HG03378 (cell line): ENCODE measurements at regions not wholly inside any gene's neighbourhood (a gene's known extent, or its start where the extent isn't known, plus 50 kb on each side); places are given as distances from the start of the nearest gene placed in this dataset.
"Not testable (repeated sequence)": the region's sequence is repeated elsewhere in the genome, so short reads cannot be mapped to it uniquely, and the experiment has no call there.

Source experiments
- ATAC-seq: cut with Tn5 transposase; IDR thresholded peaks from one replicate; pipeline ENCODE4 v1.9.1; 2021; ENCODE audit warnings: mild to moderate bottlenecking, moderate library complexity; ENCODE audit not compliant: unreplicated experiment

DNA sequence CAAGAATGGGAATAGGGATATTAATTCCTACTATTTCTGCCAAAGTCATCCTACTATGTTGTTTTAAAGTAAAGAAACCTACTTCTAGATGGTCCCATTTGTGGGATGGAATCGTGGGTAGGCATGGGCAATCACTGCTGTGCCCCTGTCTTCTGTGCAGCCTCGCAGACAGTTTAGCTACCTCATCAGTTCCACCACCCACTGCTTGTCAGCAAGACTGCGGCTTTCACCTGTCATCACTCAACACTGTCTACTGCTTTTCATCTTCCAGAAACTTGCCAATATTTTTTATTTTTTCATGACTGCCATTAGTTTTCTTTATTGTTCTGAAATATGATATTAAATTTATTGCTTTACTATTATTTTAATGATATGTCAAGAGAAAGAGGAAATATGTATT lies 368.1 kb upstream of the KYNU start:
- ATAC-seq: no peak

DNA sequence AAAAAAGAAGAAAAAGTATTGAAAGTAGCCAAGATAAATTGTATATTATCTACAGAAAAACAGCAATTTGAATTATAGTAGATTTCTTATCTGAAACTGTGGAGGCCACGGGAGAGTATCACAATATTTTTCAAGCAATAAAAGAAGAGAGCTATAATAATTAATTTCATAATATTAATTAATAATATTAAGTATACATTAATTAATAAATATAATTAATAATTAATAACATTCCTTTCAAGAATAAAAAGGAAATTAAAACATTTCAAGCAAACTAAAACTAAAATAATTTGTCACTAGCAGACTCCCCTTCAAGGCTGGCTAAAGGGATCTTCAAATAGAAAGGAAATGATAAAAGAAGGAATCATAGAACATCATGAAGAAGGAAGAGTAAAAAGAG lies 372.7 kb upstream of the KYNU start:
- no peak for ATAC-seq

DNA sequence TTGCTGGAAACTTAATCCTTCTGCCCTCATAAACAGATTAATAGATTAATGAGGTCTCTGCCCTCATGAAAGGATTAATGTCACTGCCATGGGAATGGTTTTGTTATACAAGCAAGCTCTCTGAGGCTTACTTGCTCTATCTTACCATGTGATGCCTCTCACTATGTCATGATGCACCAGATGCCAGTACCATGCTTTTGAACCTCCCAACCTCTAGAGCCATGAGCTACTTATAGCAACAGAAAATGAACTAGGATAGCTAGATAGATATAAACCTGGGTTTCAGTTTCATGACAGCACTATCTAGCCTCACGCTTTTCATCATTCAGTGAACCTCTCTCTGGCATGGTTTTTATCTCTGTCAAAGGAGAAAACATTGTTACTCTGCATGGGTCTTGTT lies 371.6 kb upstream of the LRP1B start:
- ATAC-seq: no peak

DNA sequence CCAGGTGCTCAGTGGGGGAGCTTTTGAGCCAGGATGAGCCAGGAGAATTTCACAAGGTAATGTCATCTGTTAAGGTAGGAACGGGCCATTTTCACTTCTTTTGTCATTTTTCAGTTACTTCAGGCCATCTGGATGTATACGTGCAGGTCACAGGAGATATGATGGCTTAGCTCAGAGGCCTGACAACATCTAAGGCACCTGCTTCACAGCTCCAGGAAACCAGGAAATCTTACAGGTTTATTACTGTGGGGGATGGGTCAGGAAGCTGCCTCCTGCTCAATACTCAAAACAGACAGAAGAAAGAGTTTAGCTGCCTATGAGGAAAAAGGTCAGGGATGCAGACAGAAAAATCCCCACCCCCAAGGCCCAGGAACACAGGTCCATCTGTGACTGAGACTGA lies 364.3 kb upstream of the LRP1B start:
- ATAC-seq: no peak

DNA sequence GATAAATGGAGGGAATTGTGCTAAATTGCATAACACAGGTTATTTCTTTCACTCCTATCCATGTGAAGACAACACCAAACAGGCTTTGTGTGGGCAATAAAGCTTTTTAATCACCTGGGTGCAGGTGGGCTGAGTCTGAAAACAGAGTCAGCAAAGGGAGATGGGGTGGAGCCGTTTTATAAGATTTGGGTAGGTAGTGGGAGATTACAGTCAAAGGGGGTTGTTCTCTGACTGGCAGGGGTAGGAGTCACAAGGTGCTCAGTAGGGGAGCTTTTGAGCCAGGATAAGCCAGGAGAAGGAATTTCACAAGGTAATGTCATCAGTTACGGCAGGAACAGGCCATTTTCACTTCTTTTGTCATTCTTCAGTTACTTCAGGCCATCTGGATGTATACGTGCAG lies 358.8 kb upstream of the LRP1B start:
- not testable (repeated sequence) for ATAC-seq

DNA sequence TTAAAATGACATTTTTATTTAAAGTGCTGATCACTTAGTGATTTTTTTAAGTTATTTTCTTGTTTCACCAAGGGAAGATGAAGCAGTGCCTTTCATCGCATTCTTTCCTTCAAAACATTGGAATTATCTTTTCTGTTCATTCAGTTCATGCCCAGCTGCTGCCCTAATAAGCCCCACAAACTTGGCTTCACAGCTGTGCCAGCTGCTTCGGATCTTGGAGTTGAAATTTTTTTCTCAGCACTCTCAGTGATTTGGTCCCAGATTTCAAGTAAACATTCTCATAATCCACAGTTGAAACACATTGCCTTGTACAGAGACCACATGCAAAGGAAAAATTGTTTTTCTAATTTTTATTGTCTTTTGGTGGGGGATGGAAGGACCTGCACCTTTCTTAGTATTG lies 353.3 kb upstream of the LRP1B start:
- no peak for ATAC-seq

DNA sequence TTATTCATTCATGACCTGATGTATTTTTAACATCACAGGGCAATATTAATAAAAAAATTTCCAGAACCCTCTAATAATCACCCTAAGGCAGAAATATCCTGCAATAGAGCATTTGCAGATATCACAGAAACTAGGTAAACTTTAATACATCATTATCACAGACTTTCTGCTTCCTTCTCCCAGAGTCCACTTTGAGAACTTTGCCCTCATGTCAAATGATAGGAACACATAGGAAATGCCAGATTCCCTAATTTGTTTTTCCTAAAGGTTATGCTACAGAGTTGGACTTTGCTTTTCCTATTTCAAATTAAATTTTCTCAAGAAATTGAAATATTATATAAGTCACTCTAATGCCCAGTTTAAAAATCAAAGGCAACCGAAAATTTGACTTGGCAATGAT lies 352.8 kb upstream of the LRP1B start:
- no peak for ATAC-seq

DNA sequence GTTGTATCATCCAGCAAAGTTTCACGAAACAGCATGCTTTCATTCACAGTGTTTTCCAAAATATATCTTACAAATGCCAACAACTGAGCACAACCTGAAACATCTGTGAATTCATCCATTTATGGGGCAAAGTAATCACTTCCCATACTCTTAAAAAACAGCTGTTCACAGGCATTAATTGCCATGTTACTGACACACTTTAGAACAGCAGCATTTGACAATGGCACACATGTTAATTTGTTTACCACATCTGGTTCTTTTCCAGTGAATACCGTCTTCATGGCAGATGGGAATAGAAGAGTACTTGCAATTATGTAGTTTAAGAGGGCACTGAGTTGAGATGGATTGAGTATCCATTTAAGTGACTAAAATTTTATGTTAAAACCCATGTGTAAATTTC lies 347.4 kb upstream of the LRP1B start:
- no peak for ATAC-seq

DNA sequence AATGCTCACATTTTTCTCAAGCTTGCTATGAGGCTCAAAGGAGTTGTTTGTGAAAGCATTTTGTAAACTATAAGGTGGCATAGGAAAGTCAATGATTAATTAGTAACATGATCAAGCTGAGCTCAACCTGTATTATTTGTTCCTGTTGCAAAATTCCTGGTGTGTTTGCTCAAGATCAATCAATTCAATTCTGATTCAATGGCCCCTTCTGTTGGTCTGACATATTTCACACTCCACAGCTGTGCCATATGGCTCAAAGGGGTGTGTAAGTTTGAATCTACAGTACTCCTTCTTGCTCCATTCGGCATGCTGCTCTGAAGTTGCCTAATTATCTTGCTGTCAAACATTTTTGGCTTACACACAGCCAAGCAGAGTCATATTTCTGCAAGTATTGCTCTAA lies 341.6 kb upstream of the LRP1B start:
- ATAC-seq: no peak

DNA sequence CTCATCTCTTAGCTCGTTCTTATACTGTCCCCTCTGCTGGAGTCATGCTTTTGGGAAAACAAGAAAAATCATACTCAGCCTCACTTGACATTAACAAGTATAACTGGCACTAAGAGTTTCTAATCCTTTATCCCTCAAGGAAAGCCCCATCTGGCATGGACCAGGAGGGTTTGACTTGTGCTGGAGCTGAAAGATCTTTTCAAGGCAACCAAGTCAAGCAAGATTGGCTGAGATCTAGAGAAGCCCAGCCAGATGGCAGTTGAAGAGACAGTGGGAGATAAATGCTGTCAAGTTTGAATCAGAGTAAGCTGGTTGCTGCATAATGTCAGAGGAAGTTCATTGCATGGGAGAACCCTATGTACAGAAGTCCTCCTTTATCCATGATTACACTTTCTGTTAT lies 336.5 kb upstream of the LRP1B start:
- ATAC-seq: no peak

DNA sequence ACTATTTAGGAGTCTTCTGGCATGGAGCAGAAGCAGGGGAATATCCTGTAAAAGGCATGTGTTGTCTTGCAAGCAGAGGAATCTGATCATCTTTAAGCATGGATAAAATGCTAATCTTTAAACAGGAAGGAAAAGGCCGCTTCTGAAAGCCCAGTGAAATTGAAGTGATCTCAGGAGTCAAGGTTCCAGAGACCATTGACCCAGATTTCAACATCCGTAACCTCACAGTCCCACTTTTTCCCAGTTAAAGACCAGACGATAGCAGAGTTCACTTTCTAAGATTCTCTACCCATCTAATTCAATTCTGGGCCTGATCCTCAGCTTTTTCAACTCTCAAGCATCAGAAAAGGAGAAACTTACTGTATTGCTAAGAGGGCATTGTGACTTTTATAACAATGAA lies 332.2 kb upstream of the LRP1B start:
- no peak for ATAC-seq

DNA sequence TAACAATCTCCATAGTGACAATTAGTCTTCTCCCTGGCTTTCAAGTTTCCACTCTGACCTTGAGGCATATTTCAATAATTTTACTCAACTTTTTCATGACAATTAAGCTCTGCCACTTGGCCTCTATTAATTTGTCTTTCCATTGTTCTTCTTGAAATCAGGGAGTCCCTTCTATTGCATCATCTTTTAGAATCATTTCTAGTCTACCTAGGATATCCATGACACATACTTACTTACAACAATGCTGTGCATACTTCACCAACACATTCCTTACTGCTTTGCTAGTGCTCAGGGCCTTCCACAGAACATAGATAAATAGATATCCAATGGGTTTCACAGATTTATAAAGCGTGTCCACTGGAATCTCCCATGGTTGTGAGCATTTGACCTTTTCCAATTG lies 331.5 kb upstream of the LRP1B start:
- ATAC-seq: no peak

DNA sequence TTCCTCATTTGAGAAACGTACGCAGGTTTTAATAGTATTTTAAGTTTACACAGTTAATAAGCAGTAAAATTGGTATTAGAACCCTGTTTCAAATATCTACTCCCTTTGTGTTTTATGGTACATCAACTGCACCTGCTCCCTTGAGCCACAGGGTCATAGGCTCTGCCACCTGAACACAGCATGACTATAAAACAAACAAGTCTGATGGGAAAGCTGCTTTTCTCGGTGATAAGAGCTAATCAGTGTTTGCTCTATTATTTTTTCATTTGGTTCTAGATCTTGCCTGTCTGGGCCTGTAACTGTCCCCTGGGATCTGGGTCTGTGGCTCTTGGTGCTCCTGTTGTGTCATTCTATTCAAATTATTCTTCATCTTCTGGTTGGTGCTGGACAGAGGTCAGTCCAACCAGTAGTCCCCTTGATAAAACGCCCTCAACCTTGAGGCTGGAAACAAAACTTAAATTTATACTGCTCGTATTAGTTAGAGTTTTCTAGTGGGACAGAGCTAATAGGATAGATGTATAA lies 314.8 kb upstream of the LRP1B start:
- no peak for ATAC-seq

DNA sequence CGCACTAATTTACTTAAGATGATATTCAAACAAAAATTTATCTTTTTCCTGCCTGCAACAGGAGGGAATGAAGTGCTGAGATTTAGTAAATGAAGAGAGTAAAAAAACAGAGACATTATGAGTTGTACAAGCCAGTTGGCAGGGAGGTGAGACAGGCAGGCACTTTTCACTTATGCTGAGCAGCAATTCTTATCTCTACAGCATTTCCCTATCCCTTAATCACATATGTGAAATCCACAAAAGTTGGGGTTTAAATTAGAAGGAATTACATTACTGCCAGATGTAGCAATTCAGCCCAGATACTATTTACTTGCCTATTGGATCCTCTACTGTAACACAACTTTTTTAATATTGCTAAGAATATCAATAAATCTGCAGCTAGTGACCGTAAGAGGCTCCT lies 314.2 kb upstream of the LRP1B start:
- ATAC-seq: no peak

DNA sequence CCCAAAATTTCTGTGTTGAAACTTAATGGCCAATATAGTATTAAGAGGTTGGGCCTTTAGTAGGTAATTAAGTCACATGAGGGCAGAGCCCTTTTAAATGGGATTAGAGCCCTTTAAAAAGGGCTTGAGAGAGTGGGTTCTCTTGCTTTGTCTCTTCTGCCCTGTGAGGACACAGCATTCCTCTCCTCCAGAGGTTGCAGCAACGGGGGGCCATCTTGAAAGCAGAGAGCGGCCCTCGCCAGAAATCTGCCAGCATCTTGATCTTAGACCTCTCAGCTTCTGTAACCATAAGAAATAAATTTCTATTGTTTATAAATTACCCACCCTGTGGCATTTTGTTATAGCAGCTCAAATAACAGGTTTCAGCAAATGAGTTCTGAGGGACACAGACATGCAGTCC lies 305.0 kb upstream of the LRP1B start:
- no peak for ATAC-seq

DNA sequence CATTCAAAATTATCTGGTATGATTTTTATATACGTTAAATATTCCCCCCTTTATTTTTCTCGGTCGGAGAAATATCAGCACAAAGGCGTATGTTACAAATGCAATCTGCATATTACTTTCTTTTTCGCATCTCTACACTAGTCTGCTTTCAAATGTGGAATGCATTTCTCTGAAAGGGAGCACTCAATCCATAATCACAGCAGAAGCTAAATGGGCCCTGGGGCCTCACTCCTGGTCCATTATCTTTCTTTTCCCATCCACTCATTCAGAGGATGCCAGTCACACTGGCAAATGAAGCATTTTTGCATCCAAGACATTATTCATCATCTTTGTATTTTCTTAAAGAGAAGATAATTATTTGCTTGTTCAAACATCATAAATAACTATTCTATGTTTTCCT lies 295.2 kb upstream of the LRP1B start:
- ATAC-seq: no peak

DNA sequence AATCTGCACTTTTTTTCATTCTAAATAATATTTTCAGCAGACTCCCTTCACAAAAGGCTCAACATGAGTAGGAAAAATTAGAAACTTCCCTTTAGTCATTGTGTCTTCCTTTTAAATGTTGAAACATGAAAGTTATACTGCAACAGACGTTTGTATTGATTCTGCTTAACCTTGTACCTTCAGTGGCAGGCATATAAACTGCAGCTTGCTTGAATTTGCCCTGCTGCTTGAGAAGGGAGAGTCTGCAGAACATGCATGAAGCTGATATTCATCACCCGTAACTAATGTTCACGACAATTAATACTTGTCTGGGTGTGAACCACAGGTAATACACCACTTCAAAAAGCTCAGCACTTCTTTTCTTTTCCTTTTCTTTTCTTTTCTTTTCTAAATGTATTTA lies 294.7 kb upstream of the LRP1B start:
- no peak for ATAC-seq

DNA sequence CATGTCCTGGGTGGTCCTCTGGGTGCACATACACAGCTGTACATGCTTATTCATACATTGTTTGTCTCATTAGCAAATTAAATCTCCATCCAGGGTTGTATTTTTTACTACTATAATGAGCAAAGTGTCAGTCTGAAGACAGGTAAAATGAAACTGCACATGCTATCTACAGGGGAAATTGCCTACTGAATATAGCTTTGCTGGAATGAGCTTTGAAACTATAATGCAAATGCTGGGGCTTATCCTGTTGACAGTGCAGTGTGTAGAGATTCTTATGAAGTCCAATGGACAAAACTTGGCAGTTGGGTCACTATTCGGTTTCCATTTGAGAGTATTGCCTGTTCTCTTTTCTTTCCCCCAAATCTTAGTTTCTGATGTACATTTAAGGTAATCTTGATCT lies 292.8 kb upstream of the LRP1B start:
- no peak for ATAC-seq

DNA sequence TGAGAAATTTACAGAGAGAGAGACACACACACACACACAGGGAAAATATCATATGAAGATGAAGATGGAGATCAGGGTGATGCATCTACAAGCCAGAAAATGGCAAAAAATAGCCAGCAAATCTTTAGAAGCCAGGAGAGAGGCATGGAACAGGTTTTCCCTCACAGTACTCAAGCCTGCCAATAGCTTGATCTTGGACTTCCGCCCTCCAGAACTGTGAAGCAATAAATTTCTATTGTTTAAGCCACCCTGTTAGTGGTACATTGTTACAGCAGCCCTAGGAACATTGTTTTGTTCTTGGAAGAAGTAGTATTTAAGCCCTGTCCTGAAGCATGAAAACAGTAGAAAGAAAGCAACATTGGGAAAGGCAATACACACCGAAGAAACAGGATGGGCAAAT lies 292.0 kb upstream of the LRP1B start:
- ATAC-seq: no peak

DNA sequence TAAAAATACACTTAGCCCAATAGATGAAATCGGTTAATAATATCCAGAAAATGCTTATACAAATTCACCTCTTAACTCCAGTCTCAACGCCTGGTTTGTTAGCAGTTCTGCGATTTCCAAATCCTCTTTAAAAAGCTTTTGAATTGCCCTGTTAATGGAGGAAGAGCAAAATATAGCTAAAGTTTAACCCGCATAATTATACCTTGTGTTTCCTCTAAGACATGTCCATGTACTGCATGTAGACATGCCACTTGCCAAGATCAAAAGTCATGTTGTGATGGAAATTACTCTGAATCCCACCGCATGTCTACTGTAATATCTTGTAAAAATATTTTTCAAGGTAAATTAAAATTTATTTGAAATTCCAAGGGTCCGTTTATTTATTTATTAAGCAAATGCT lies 291.2 kb upstream of the LRP1B start:
- no peak for ATAC-seq

DNA sequence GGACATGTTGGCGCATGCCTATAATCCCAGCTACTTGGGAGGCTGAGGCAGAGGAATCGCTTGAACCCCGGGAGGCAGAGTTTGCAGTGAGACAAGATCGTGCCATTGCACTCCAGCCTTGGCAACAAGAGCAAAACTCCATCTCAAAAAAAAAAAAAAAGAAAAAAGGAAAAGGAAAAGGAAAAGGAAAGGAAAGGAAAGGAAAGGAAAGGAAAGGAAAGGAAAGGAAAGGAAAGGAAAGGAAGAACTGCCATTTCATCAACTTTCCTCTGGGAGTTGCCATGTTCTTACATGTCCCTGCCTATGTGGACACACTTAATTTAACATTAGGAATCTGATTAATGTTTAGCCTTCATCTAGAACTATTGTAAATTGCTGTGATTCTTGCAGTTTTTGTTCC lies 287.9 kb upstream of the LRP1B start:
- ATAC-seq: not testable (repeated sequence)

DNA sequence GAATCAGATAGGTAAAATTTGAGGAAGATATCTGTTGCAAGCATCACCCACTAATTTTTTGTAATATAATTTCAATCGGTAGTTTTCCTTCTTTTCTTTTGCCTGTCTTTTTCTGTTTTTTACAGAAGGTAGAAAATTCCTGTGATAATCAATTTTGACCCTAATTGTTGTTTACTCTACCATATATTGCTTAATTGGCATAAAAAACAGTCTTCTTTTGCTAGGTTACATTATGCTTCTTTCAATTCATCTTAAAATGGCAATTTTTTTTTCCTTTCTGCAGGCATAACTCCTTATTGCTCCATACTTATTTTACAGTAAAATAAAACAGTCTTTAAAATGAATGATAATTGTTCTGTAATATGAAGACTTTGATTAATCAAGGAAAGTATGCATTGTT lies 286.2 kb upstream of the LRP1B start:
- ATAC-seq: no peak

DNA sequence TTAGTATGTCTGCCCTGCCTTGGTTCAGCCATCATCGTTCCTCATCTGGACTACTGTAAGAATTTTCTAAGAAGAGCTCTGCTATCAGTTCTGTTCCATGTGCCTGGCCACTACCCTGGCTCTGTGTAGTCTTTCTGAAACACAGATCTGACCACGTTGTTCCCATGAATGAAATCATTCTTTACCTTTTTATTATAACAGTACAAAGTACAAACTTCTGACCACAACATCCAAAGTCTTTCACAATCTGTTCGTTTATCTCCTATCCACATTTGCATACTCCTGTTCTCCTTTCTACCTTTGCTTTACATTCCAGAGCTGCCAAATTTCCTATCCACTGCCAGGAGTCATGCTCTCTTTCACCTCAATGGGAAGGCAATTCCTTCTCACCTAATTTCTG lies 284.6 kb upstream of the LRP1B start:
- ATAC-seq: no peak

DNA sequence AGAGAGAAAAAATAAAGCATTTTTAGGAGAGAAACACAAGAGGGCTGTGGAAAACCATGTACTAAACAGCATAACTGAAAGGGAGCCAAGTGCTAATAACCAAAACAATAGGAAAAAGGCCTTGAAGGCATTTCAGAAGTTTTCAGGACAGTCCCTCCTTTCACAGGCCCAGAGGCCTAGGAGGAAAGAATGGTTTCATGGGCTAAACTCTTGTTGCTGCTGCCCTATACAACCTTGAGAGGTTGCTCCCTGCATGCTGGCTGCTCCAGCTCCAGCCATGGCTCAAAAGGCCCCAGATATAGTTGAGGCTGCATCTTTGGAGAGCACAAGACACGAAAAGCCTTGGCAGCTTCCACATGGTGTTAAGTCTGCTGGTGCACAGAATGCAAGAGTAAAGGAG lies 267.4 kb upstream of the LRP1B start:
- ATAC-seq: no peak
